Left kidney (tissue), 1 donor: ENCODE measurements at regions not wholly inside any gene's neighbourhood (a gene's known extent, or its start where the extent isn't known, plus 50 kb on each side); places are given as distances from the start of the nearest gene placed in this dataset.
"Not testable (repeated sequence)": the region's sequence is repeated elsewhere in the genome, so short reads cannot be mapped to it uniquely, and the experiment has no call there.

ENCODE experiments used
- DNase-seq: peaks from one replicate; pipeline ENCODE4 v3.0.0-alpha.2; 2013

- not testable (repeated sequence) for DNase-seq
Observed at GRCh38 chr7:14967376-14967775, 64.8 kb upstream of the DGKB start.

GRCh38 chr7:14962778-14963177 is 60.2 kb upstream of the DGKB start:
- no peak for DNase-seq

- DNase-seq = no peak
Observed at GRCh38 chr7:14960721-14961120, 58.2 kb upstream of the DGKB start.

- no peak for DNase-seq
Observed at GRCh38 chr7:14959339-14959738, 56.8 kb upstream of the DGKB start.

GRCh38 chr7:14954035-14954434 is 51.5 kb upstream of the DGKB start:
- no peak for DNase-seq
